ENCODE measurements at regions not wholly inside any gene's neighbourhood (a gene's known extent, or its start where the extent isn't known, plus 50 kb on each side); places are given as distances from the start of the nearest gene placed in this dataset.
"Not testable (repeated sequence)": the region's sequence is repeated elsewhere in the genome, so short reads cannot be mapped to it uniquely, and the experiment has no call there.

- H3K9me3 ChIP-seq = no peaks in the 10 kb centered on the region
- no peak for DNase-seq (ENCODE audit: low spot score)
- no peak overlapping the region for H3K27ac ChIP-seq
- H3K4me3 ChIP-seq = no peak overlapping the region
- H3K27me3 ChIP-seq (replicated peaks; ENCODE audit: insufficient read depth) = no peaks in the 10 kb centered on the region
- no peaks in the 10 kb centered on the region for H3K4me1 ChIP-seq (ENCODE audit: control insufficient read depth in 1 of 2, low read depth in 2 of 2)
- ATAC-seq (ENCODE audit: insufficient number of reproducible peaks, low FRiP score, low read depth) = no peak
- H3K36me3 ChIP-seq = no peaks in the 10 kb centered on the region
- TF ChIP-seq CTCF (IDR thresholded peaks at IDR 0.05) = no peak
Observed at GRCh38 chr14:98916476-98916875, 355.5 kb downstream of the BCL11B start.

GRCh38 chr14:98919434-98919833 lies 352.6 kb downstream of the BCL11B start:
- no peak for TF ChIP-seq CTCF (IDR thresholded peaks at IDR 0.05)
- Histone ChIP-seq H3K27me3 (replicated peaks; ENCODE audit: insufficient read depth) (no peaks in the 10 kb centered on the region), H3K27ac (no peak overlapping the region), H3K4me3 (no peak overlapping the region), H3K9me3 (no peaks in the 10 kb centered on the region), H3K36me3 (no peaks in the 10 kb centered on the region), H3K4me1 (ENCODE audit: control insufficient read depth in 1 of 2, low read depth in 2 of 2) (no peaks in the 10 kb centered on the region)
- ATAC-seq (ENCODE audit: insufficient number of reproducible peaks, low FRiP score, low read depth) = no peak
- DNase-seq (ENCODE audit: low spot score) = no peak

- DNase-seq (ENCODE audit: low spot score); H3K4me1 ChIP-seq (ENCODE audit: control insufficient read depth in 1 of 2, low read depth in 2 of 2); H3K4me3 ChIP-seq; H3K9me3 ChIP-seq; H3K36me3 ChIP-seq; H3K27ac ChIP-seq; H3K27me3 ChIP-seq (replicated peaks; ENCODE audit: insufficient read depth); ATAC-seq (ENCODE audit: insufficient number of reproducible peaks, low FRiP score, low read depth): not testable (repeated sequence)
Observed at GRCh38 chr14:98921306-98921705, 350.7 kb downstream of the BCL11B start.

- TF ChIP-seq CTCF (IDR thresholded peaks at IDR 0.05) = no peak
Observed at GRCh38 chr14:98923596-98923995, 348.4 kb downstream of the BCL11B start.

GRCh38 chr14:98924046-98924445 lies 348.0 kb downstream of the BCL11B start:
- Histone ChIP-seq H3K27me3 (replicated peaks; ENCODE audit: insufficient read depth) (no peaks in the 10 kb centered on the region), H3K36me3 (no peaks in the 10 kb centered on the region), H3K27ac (no peak overlapping the region), H3K4me3 (no peak overlapping the region), H3K4me1 (ENCODE audit: control insufficient read depth in 1 of 2, low read depth in 2 of 2) (peaks cover 7 to 11% of the 10 kb centered on the region in 2 donors), H3K9me3 (no peaks in the 10 kb centered on the region)
- TF ChIP-seq CTCF (IDR thresholded peaks at IDR 0.05) = no peak
- no peak for ATAC-seq (ENCODE audit: insufficient number of reproducible peaks, low FRiP score, low read depth)
- DNase-seq (ENCODE audit: low spot score) = no peak

More at GRCh38 chr14:98923596-98923995, 348.4 kb downstream of the BCL11B start:
- no peak overlapping the region for H3K27ac ChIP-seq
- ATAC-seq (ENCODE audit: insufficient number of reproducible peaks, low FRiP score, low read depth) = no peak
- no peak overlapping the region for H3K4me3 ChIP-seq
- H3K4me1 ChIP-seq (ENCODE audit: control insufficient read depth in 1 of 2, low read depth in 2 of 2) = peaks cover 7 to 11% of the 10 kb centered on the region in 2 donors
- no peak for DNase-seq (ENCODE audit: low spot score)
- H3K36me3 ChIP-seq = no peaks in the 10 kb centered on the region
- no peaks in the 10 kb centered on the region for H3K9me3 ChIP-seq
- no peaks in the 10 kb centered on the region for H3K27me3 ChIP-seq (replicated peaks; ENCODE audit: insufficient read depth)

GRCh38 chr14:98925354-98926040 lies 346.5 kb downstream of the BCL11B start:
- no peaks in the 10 kb centered on the region for H3K9me3 ChIP-seq
- H3K36me3 ChIP-seq = no peaks in the 10 kb centered on the region
- DNase-seq (ENCODE audit: low spot score) (no peak), ATAC-seq (ENCODE audit: insufficient number of reproducible peaks, low FRiP score, low read depth) (no peak)
- H3K27ac ChIP-seq = no peak overlapping the region
- H3K4me1 ChIP-seq (ENCODE audit: control insufficient read depth in 1 of 2, low read depth in 2 of 2) = peaks cover 7 to 11% of the 10 kb centered on the region in 2 donors
- no peak for TF ChIP-seq CTCF (IDR thresholded peaks at IDR 0.05)
- no peaks in the 10 kb centered on the region for H3K27me3 ChIP-seq (replicated peaks; ENCODE audit: insufficient read depth)
- H3K4me3 ChIP-seq = no peak overlapping the region
